A549 (cell line): ENCODE measurements at regions not wholly inside any gene's neighbourhood (a gene's known extent, or its start where the extent isn't known, plus 50 kb on each side); places are given as distances from the start of the nearest gene placed in this dataset.

Experiments
- ATAC-seq, 2 experiments: fragments of 200-7000 bp in 1 of 2; fragments of >200 bp in 1 of 2; cut with Nextera tagmentation in 1 of 2; cut with Tn5 transposase in 1 of 2; 3 replicates each; pipeline versions ENCODE4 v1.8.0 to v1.9.1; 2018 to 2020; ENCODE audit warnings: mild to moderate bottlenecking in 1 of 2, moderate library complexity in 1 of 2
- CTCF ChIA-PET: fragments of 300-600 bp; sonication (Branson Sonifier 250); formaldehyde crosslinking; extraction: SDS; loops from one replicate; lab custom pipeline; 2021; ENCODE audit warnings: antibody characterized with exemption, inconsistent platforms; lab: Yijun Ruan, JAX
- POLR2A ChIA-PET: fragments of 350-600 bp; formaldehyde crosslinking; extraction: SDS; loops from one replicate; lab custom pipeline; 2021; ENCODE audit warnings: antibody characterized with exemption, inconsistent platforms; lab: Yijun Ruan, JAX
- DNase-seq, 2 experiments: peaks; one replicate each; pipeline versions ENCODE4 v3.0.0 to v3.0.0-alpha.2; 2011 to 2016; ENCODE audit warnings: low read depth in 1 of 2, low spot score in 1 of 2
- FAIRE-seq: peaks from 2 replicates; lab custom pipeline; 2011; peaks lifted over from hg19 to GRCh38; lab: Jason Lieb, UNC
- H3K27ac ChIP-seq, 2 experiments: fragments of >200 bp; sonication (Bioruptor Twin); formaldehyde crosslinking; 3 replicates each; pipeline ENCODE4 v1.5.1; 2016 to 2017
- H3K4me1 ChIP-seq: fragments of >200 bp; sonication (Bioruptor Twin); formaldehyde crosslinking; 3 replicates; pipeline ENCODE4 v1.6.1; 2016
- H3K4me2 ChIP-seq: fragments of >200 bp; sonication (Bioruptor Twin); formaldehyde crosslinking; 3 replicates; pipeline ENCODE4 v1.6.1; 2016
- H3K4me3 ChIP-seq: fragments of >200 bp; sonication (Bioruptor Twin); formaldehyde crosslinking; 3 replicates; pipeline ENCODE4 v1.5.1; 2016
- H3K9me3 ChIP-seq: fragments of >200 bp; sonication (Bioruptor Twin); formaldehyde crosslinking; 3 replicates; pipeline ENCODE4 v1.6.1; 2016
- BHLHE40 ChIP-seq: IDR thresholded peaks from 2 replicates; pipeline ENCODE4 v1.6.1; 2012; ENCODE audit warnings: low read depth, low read length, inconsistent platforms
- EHF ChIP-seq: fragments of 250-450 bp; sonication (Bioruptor Pico); IDR thresholded peaks from 2 replicates; pipeline ENCODE4 v1.5.0; 2020; ENCODE audit warnings: mild to moderate bottlenecking
- FOSL2 ChIP-seq, 2 experiments: fragments of 450-650 bp in 1 of 2; fragments of >200 bp in 1 of 2; sonication (Bioruptor Twin) in 1 of 2; formaldehyde crosslinking; IDR thresholded peaks; 2 replicates each; pipeline versions ENCODE4 v1.5.0 to v1.6.1; 2016 to 2020; ENCODE audit warnings: mild to moderate bottlenecking in 1 of 2, moderate library complexity in 1 of 2
- GATA3 ChIP-seq: IDR thresholded peaks from 2 replicates; pipeline ENCODE4 v1.6.1; 2012; ENCODE audit warnings: borderline replicate concordance
- MAFK ChIP-seq: fragments of 450-650 bp; IDR thresholded peaks from 2 replicates; pipeline ENCODE4 v1.6.1; 2014; ENCODE audit not compliant: partially characterized antibody
- MYC ChIP-seq: IDR thresholded peaks from 2 replicates; pipeline ENCODE4 v1.6.1; 2012; ENCODE audit warnings: mild to moderate bottlenecking, inconsistent platforms, low read length, improper control_type of control experiment, borderline replicate concordance
- POLR2A ChIP-seq: IDR thresholded peaks from 2 replicates; pipeline ENCODE4 v1.6.1; 2012; ENCODE audit warnings: mild to moderate bottlenecking, low read length
- RCOR1 ChIP-seq: fragments of 150-350 bp; IDR thresholded peaks from 2 replicates; pipeline ENCODE4 v1.6.1; 2014; ENCODE audit warnings: antibody characterized with exemption, low read length, low read depth
- RFX5 ChIP-seq: fragments of 450-650 bp; IDR thresholded peaks from 2 replicates; pipeline ENCODE4 v1.7.1; 2014; ENCODE audit warnings: antibody characterized with exemption, mild to moderate bottlenecking, moderate library complexity
- TFCP2L1 ChIP-seq: fragments of 250-450 bp; sonication (Bioruptor Pico); IDR thresholded peaks from 2 replicates; pipeline ENCODE4 v1.5.0; 2021; ENCODE audit warnings: mild to moderate bottlenecking
- WGBS: methylation state at CpG from one replicate; pipeline ENCODE4 v1.1.6; 2017; ENCODE audit errors: missing lambda C conversion rate; 5-methylcytosine and 5-hydroxymethylcytosine counted together
- TF ChIP-seq, protein P1 (sequence below): IDR thresholded peaks from 2 replicates; pipeline ENCODE4 v1.6.1; 2012
- TF ChIP-seq, protein P2 (sequence below): fragments of >200 bp; sonication (Bioruptor Twin); formaldehyde crosslinking; IDR thresholded peaks from 3 replicates; pipeline ENCODE4 v1.5.1; 2016

DNA sequence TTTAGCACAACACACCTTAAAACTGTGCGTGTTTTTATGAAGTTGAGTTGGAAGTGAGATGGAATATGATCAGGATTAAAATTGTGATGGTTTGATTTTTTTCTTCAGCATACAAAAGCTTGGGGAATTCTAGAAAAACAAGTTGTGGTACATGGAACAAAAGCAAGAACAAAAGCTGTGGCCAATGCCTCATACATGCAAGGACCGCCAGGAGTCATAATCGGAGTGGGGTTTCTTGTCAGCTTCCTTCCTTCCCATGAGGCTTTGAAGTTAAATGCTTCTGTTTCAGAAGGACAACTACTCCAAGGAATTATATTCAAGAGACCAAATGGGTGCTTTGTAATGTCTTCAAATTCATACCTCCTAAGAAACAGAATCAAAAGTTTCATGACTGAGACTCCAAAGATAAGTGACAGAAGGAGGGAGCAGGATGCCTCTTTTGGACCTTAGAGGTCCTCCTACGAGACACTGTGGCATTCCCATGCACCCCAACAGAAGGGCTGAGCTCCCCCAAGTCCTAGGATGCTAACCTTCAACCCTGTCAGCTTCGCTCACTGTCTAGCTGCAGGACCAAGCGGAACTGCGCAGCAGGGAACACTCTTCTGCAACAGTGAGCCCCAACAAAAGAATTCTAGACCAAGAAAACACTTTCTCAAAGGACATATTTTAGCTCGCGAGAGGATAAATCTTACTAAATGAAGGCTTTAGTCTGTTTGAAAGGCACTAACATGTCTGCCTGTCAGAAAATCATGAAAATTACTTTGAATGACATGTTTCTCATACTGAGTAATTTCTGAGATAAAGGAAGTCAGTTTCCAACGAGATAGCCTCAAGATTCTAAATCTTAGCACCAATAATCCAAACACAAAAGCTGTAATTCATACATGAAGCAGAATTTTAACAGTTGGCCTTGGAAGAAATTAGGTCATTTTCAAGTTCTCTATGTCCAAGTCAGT is 108.5 kb upstream of the NHSL1 start:
- CTCF ChIA-PET: interaction anchor here (0.6 kb wide), 1 partner anchor 19 kb away, joined by 3 read pairs; no protein-coding TSS in a partner anchor
- Histone ChIP-seq H3K27ac (no peak overlapping the region), H3K4me2 (no peak overlapping the region), H3K4me3 (no peak overlapping the region), H3K9me3 (no peaks in the 10 kb centered on the region), H3K4me1 (no peaks in the 10 kb centered on the region)
- FAIRE-seq (no peak), ATAC-seq (no peak), DNase-seq (no peak)
- 86% methylated on average over 10 of the region's 10 CpGs for WGBS
- POLR2A ChIA-PET: no interaction called here
- TF ChIP-seq TFCP2L1: no peak
- TF ChIP-seq, all 56 proteins: peak for 0

DNA sequence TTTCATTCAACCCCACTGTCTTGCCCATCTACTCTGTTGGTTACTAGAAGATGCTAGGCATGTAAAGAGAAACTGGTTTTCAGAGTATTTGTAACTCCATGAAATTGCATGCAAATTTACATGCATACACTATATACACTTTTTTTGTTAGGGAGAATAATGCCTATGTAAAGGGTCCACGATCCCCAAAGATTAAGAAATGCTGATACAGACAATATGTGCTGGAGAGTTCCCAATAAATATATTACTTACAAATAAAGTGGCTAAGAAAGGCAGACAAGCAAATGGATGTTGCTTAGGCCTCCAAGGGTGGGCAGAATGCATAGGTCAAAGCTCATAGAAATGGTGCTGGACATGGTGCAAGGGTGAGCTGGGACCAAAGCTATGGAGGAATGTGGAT is 109.6 kb upstream of the NHSL1 start:
- DNase-seq (no peak), FAIRE-seq (no peak), ATAC-seq (no peak)
- ChIA-PET POLR2A (no interaction called here), CTCF (no interaction called here)
- peak; percentile 17 for TF ChIP-seq MAFK
- no peak for TF ChIP-seq BHLHE40
- Histone ChIP-seq H3K9me3 (no peaks in the 10 kb centered on the region), H3K4me2 (no peak overlapping the region), H3K27ac (no peak overlapping the region), H3K4me3 (no peak overlapping the region), H3K4me1 (no peaks in the 10 kb centered on the region)
- WGBS: 67% methylated on average over 1 of the region's 1 CpG

DNA sequence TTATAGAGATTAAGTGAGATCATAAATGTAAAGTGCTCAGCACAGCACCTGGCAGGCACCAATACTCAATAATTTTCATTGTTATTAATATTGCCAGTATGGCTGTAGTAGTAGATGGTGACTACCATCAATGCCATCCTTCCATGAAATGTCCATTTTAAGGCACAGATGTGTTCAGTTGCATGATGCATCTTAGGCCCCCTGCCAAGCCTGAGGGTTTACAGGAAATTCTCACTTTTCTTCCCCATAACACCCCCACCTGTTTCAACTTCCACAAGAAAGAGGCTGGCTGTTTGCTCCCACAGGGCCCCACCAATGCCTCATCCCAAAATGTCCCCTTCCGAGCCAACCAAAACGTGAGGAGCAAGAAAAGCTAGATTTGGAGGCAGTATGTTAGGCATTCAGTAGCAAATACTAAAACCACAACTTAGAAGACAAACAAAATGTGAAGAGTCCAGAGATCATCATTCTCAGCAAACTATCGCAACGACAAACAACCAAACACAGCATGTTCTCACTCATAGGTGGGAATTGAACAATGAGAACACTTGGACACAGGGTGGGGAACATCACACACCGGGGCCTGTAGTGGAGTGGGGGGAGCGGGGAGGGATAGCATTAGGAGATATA is 110.6 kb upstream of the NHSL1 start:
- Histone ChIP-seq H3K4me2 (no peak overlapping the region), H3K9me3 (no peaks in the 10 kb centered on the region), H3K4me3 (no peak overlapping the region), H3K4me1 (no peaks in the 10 kb centered on the region), H3K27ac (no peak overlapping the region)
- ATAC-seq (no peak), FAIRE-seq (no peak), DNase-seq (no peak)
- ChIA-PET POLR2A (no interaction called here), CTCF (no interaction called here)
- TF ChIP-seq, protein P1, sequence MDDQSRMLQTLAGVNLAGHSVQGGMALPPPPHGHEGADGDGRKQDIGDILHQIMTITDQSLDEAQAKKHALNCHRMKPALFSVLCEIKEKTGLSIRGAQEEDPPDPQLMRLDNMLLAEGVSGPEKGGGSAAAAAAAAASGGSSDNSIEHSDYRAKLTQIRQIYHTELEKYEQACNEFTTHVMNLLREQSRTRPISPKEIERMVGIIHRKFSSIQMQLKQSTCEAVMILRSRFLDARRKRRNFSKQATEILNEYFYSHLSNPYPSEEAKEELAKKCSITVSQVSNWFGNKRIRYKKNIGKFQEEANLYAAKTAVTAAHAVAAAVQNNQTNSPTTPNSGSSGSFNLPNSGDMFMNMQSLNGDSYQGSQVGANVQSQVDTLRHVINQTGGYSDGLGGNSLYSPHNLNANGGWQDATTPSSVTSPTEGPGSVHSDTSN: no peak
- TF ChIP-seq GATA3 (no peak), POLR2A (no peak), FOSL2 (IDR thresholded peaks at IDR 0.05) (no peak), FOSL2 (CRISPR knock-in tag; IDR thresholded peaks at IDR 0.05) (no peak), EHF (CRISPR knock-in tag) (no peak)
- 89% methylated on average over 6 of the region's 6 CpGs for WGBS

DNA sequence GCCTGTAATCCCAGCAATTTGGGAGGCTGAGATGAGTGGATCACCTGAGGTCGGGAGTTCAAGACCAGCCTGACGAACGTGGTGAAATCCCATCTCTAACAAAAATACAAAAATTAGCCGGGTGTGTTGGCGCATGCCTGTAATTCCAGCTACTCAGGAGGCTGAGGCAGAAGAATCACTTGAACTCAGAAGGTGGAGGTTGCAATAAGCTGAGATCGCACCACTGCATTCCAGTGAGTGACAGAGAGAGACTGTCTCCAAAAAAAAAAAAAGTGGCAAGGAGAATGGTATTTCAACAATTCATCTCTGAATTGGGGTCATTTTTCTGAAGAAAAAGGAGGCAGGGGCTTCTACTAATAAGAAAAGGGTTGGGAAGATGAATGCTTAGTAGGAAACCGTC is 111.5 kb upstream of the NHSL1 start:
- no peak for DNase-seq
- Histone ChIP-seq H3K4me2 (no peak overlapping the region), H3K9me3 (no peaks in the 10 kb centered on the region), H3K4me3 (no peak overlapping the region), H3K4me1 (no peaks in the 10 kb centered on the region), H3K27ac (no peak overlapping the region)
- no peak for ATAC-seq
- CTCF ChIA-PET: no interaction called here
- WGBS: 86% methylated on average over 7 of the region's 7 CpGs
- no peak for TF ChIP-seq RFX5
- TF ChIP-seq, protein P1: no peak
- TF ChIP-seq RCOR1: no peak
- no peak for TF ChIP-seq MYC
- TF ChIP-seq, protein P2, sequence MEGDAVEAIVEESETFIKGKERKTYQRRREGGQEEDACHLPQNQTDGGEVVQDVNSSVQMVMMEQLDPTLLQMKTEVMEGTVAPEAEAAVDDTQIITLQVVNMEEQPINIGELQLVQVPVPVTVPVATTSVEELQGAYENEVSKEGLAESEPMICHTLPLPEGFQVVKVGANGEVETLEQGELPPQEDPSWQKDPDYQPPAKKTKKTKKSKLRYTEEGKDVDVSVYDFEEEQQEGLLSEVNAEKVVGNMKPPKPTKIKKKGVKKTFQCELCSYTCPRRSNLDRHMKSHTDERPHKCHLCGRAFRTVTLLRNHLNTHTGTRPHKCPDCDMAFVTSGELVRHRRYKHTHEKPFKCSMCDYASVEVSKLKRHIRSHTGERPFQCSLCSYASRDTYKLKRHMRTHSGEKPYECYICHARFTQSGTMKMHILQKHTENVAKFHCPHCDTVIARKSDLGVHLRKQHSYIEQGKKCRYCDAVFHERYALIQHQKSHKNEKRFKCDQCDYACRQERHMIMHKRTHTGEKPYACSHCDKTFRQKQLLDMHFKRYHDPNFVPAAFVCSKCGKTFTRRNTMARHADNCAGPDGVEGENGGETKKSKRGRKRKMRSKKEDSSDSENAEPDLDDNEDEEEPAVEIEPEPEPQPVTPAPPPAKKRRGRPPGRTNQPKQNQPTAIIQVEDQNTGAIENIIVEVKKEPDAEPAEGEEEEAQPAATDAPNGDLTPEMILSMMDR: no peak
- FAIRE-seq: no peak
- POLR2A ChIA-PET: no interaction called here
